ENCODE measurements at regions not wholly inside any gene's neighbourhood (a gene's known extent, or its start where the extent isn't known, plus 50 kb on each side); places are given as distances from the start of the nearest gene placed in this dataset.
"Not testable (repeated sequence)": the region's sequence is repeated elsewhere in the genome, so short reads cannot be mapped to it uniquely, and the experiment has no call there.

- DNase-seq (ENCODE audit: low read depth), result no peak
Measured at GRCh38 chr6:8844968-8845367, 409.6 kb upstream of the SLC35B3 start.

GRCh38 chr6:8839626-8840025, 404.3 kb upstream of the SLC35B3 start:
- DNase-seq (ENCODE audit: low read depth), result no peak

GRCh38 chr6:8837343-8837742, 402.0 kb upstream of the SLC35B3 start:
- no peak for DNase-seq (ENCODE audit: low read depth)

GRCh38 chr6:8832695-8833094, 397.4 kb upstream of the SLC35B3 start:
- DNase-seq (ENCODE audit: low read depth), result not testable (repeated sequence)

GRCh38 chr6:8831366-8832152, 396.2 kb upstream of the SLC35B3 start:
- DNase-seq (ENCODE audit: low read depth), result peak; percentile 43

GRCh38 chr6:8830794-8831193, 395.4 kb upstream of the SLC35B3 start:
- no peak for DNase-seq (ENCODE audit: low read depth)

GRCh38 chr6:8829796-8830195, 394.5 kb upstream of the SLC35B3 start:
- no peak for DNase-seq (ENCODE audit: low read depth)

GRCh38 chr6:8829296-8829695, 394.0 kb upstream of the SLC35B3 start:
- no peak for DNase-seq (ENCODE audit: low read depth)

- no peak for DNase-seq (ENCODE audit: low read depth)
Measured at GRCh38 chr6:8828376-8828775, 393.0 kb upstream of the SLC35B3 start.

GRCh38 chr6:8825726-8826125, 390.4 kb upstream of the SLC35B3 start:
- peak; percentile 36 for DNase-seq (ENCODE audit: low read depth)

- peak; percentile 50 for DNase-seq (ENCODE audit: low read depth)
Measured at GRCh38 chr6:8821981-8822381, 386.6 kb upstream of the SLC35B3 start.

- DNase-seq (ENCODE audit: low read depth), result no peak
Measured at GRCh38 chr6:8820313-8820712, 385.0 kb upstream of the SLC35B3 start.

GRCh38 chr6:8819446-8819845, 384.1 kb upstream of the SLC35B3 start:
- no peak for DNase-seq (ENCODE audit: low read depth)

- DNase-seq (ENCODE audit: low read depth), result no peak
Measured at GRCh38 chr6:8814440-8815000, 379.2 kb upstream of the SLC35B3 start.

GRCh38 chr6:8810325-8810724, 375.0 kb upstream of the SLC35B3 start:
- DNase-seq (ENCODE audit: low read depth), result no peak

- DNase-seq (ENCODE audit: low read depth), result no peak
Measured at GRCh38 chr6:8809662-8810061, 374.3 kb upstream of the SLC35B3 start.

- no peak for DNase-seq (ENCODE audit: low read depth)
Measured at GRCh38 chr6:8803181-8803760, 367.9 kb upstream of the SLC35B3 start.

- not testable (repeated sequence) for DNase-seq (ENCODE audit: low read depth)
Measured at GRCh38 chr6:8802397-8802796, 367.1 kb upstream of the SLC35B3 start.

- no peak for DNase-seq (ENCODE audit: low read depth)
Measured at GRCh38 chr6:8794420-8794819, 359.1 kb upstream of the SLC35B3 start.

- DNase-seq (ENCODE audit: low read depth), result no peak
Measured at GRCh38 chr6:8789878-8790277, 354.5 kb upstream of the SLC35B3 start.

- no peak for DNase-seq (ENCODE audit: low read depth)
Measured at GRCh38 chr6:8785223-8785622, 349.9 kb upstream of the SLC35B3 start.

- DNase-seq (ENCODE audit: low read depth), result no peak
Measured at GRCh38 chr6:8783191-8783590, 347.8 kb upstream of the SLC35B3 start.

- DNase-seq (ENCODE audit: low read depth), result no peak
Measured at GRCh38 chr6:8780653-8781052, 345.3 kb upstream of the SLC35B3 start.

Measured in Daoy (cell line).